Muscle of leg (tissue), 3 donors: ENCODE measurements at regions not wholly inside any gene's neighbourhood (a gene's known extent, or its start where the extent isn't known, plus 50 kb on each side); places are given as distances from the start of the nearest gene placed in this dataset.

Experiments
- DNase-seq: peaks from one replicate; pipeline ENCODE4 v3.0.0; 2013
- H3K27ac ChIP-seq: one replicate; pipeline ENCODE4 v1.5.1; 2013; ENCODE audit warnings: mild to moderate bottlenecking, low read length, control low read depth
- H3K27me3 ChIP-seq: one replicate; pipeline ENCODE4 v1.6.1; 2013; ENCODE audit warnings: low read length; ENCODE audit not compliant: control insufficient read depth, insufficient read depth
- H3K36me3 ChIP-seq: one replicate; pipeline ENCODE4 v1.6.1; 2013; ENCODE audit warnings: low read length; ENCODE audit not compliant: control insufficient read depth, insufficient read depth
- H3K4me1 ChIP-seq: one replicate; pipeline ENCODE4 v1.6.1; 2013; ENCODE audit warnings: low read length; ENCODE audit not compliant: control insufficient read depth, insufficient read depth
- H3K4me3 ChIP-seq: one replicate; pipeline ENCODE4 v1.5.1; 2013; ENCODE audit warnings: low read length, control low read depth
- H3K9me3 ChIP-seq: replicated peaks from 2 replicates; pipeline ENCODE4 v1.6.1; 2013; ENCODE audit warnings: low read depth, low read length; ENCODE audit not compliant: control insufficient read depth
- WGBS: methylation state at CpG from one replicate; pipeline ENCODE4 v1.1.5; 2013; ENCODE audit warnings: missing lambda C conversion rate; ENCODE audit not compliant: insufficient coverage; 5-methylcytosine and 5-hydroxymethylcytosine counted together

DNA sequence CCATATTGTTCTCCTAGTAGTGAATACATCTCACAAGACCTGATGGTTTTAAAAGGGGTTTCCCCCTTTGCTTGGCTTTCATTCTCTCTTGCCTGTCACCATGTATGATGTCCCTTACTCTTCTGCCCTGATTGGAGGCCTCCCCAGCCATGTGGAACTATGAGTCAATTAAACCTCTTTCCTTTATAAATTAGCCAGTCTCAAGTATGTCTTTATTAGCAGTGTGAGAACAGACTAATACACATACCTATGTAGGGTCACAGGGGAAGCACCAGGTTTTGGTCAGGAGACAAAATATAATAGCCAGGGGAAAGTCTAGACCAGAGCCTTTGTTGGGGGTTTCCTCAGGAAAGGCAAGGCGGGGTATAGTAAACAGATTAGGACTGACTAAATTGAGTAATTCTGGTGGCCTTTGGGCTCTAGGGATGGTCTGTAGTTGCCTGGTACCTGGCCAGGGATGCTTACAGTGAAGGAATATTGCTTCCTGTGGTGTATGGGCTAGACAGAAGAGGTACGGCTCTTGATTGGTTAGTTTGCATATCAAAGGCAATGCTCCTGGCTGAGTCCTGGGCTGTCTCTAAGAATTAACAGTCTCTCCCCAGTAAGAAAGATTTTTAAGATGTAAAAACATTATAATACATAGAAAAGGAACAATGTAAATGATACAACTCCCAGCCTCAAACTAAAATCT, 254.5 kb downstream of the ELAVL2 start:
- Histone ChIP-seq H3K27me3 (no peaks in the 10 kb centered on the region), H3K36me3 (no peaks in the 10 kb centered on the region), H3K27ac (no peak overlapping the region), H3K9me3 (no peaks in the 10 kb centered on the region), H3K4me3 (no peak overlapping the region), H3K4me1 (peaks cover 5% of the 10 kb centered on the region)
- DNase-seq, result no peak
- 100% methylated on average over 1 of the region's 2 CpGs for WGBS

DNA sequence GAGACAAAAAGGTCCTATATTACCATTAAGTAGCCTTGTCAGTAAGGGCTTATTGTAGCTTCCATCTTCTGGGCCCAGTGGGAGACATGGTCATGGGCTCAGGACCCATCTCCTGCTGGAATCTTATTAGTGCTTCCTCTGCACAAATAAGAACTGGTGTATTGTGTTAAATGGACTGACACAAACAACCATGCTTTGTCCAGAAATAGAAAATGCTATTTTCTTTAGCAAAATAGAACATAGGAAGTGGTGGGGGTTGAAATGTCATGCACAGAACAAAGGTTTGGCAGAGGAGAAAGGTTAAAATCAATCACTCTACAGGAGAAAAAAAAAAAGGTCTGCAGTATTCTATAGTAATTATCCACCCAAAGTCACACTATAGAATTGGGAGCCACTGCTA, 252.2 kb downstream of the ELAVL2 start:
- H3K4me1 ChIP-seq, result no peaks in the 10 kb centered on the region
- H3K27ac ChIP-seq, result no peak overlapping the region
- no peaks in the 10 kb centered on the region for H3K36me3 ChIP-seq
- H3K27me3 ChIP-seq, result no peaks in the 10 kb centered on the region
- no peak overlapping the region for H3K4me3 ChIP-seq
- DNase-seq, result no peak
- no peaks in the 10 kb centered on the region for H3K9me3 ChIP-seq

DNA sequence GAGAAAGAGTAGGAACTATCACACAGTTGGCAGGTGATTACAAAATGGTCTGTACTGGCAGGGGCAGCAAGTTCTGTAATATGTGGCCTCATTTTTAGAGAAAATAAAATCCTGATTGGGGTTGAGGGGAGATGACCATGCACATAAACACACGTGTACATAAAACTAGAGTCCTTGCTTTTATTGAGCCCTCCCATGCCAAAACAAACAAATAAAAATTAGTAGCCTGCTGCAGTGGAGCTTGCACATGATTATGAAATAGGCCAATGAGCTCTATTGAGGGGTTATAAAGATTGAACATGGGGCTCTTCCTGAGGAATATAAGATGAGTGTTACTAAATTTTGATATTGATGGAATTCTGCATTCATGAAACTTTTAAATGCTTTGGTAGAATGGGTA, 248.4 kb downstream of the ELAVL2 start:
- Histone ChIP-seq H3K4me3 (no peak overlapping the region), H3K27ac (no peak overlapping the region), H3K4me1 (no peaks in the 10 kb centered on the region), H3K36me3 (no peaks in the 10 kb centered on the region), H3K9me3 (no peaks in the 10 kb centered on the region), H3K27me3 (no peaks in the 10 kb centered on the region)
- WGBS, result no CpG with 5 or more reads among the region's 1 CpG
- no peak for DNase-seq

DNA sequence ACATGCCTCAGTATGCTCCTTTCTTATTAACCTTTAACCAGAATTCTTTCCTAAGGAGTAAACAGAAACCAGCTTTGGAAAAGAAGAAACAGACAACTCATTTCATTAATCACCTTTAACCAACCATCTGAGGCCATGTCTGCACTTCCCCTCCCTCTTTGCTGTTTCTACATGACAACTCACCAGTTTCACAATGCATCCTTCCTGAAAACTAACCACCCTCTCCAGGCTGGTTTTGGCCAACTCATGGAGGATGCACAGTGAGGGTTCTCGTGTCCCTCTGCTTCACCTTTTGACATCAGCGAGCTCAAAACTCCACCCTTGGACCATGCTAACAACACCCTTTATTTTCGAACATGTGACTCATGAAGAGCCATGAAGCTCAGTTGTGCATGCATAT, 244.1 kb downstream of the ELAVL2 start:
- no peak overlapping the region for H3K27ac ChIP-seq
- 80% methylated on average over 1 of the region's 3 CpGs for WGBS
- DNase-seq, result no peak
- H3K4me1 ChIP-seq, result no peaks in the 10 kb centered on the region
- H3K9me3 ChIP-seq, result no peaks in the 10 kb centered on the region
- H3K27me3 ChIP-seq, result no peaks in the 10 kb centered on the region
- no peaks in the 10 kb centered on the region for H3K36me3 ChIP-seq
- H3K4me3 ChIP-seq, result no peak overlapping the region

DNA sequence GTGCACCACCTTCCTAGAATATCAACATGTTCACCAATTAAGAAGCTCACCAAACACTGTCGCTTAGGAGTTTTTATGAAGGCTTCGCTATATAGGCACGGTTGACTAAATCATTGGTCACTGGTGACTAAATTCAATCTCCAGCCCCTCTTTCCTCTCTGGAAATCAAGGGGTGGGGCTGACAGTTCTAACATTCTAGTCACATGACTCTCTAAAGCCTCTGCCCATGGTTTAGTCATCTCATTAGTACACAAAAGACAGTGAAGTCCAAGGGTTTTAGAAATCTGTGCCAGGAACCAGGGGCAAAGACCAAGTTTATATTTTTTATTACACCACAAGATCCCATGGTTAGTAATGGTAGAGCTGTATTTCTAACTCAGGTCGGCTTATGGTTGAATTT, 243.2 kb downstream of the ELAVL2 start:
- WGBS, result 93% methylated on average over 3 of the region's 4 CpGs
- Histone ChIP-seq H3K9me3 (no peaks in the 10 kb centered on the region), H3K4me1 (peaks cover under 1% of the 10 kb centered on the region), H3K4me3 (no peak overlapping the region), H3K27ac (no peak overlapping the region), H3K36me3 (no peaks in the 10 kb centered on the region), H3K27me3 (no peaks in the 10 kb centered on the region)
- DNase-seq, result no peak

DNA sequence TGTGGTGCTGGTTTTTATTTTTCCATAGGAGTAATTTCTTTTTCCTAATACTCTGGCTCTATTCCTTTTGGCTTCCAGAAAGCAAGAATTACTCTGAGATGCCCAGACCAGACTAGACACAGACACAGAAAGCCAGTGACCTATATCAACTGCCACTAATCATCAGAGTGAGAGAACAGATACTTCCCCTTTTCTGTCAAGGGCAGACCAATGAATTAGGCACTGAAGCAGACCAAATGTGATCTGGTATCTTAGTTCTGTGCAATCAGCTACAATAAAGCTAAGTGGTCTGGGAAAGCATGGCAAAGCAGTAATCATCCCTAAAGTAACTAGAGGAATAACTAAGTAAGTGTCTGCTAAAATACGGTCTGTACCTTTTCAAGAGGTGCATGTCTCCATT, 239.1 kb downstream of the ELAVL2 start:
- Histone ChIP-seq H3K36me3 (no peaks in the 10 kb centered on the region), H3K4me1 (peaks cover 3% of the 10 kb centered on the region), H3K4me3 (no peak overlapping the region), H3K27ac (peak overlapping the region; percentile 23), H3K27me3 (no peaks in the 10 kb centered on the region), H3K9me3 (no peaks in the 10 kb centered on the region)
- DNase-seq, result no peak
- WGBS, result 50% methylated on average over 1 of the region's 1 CpG

DNA sequence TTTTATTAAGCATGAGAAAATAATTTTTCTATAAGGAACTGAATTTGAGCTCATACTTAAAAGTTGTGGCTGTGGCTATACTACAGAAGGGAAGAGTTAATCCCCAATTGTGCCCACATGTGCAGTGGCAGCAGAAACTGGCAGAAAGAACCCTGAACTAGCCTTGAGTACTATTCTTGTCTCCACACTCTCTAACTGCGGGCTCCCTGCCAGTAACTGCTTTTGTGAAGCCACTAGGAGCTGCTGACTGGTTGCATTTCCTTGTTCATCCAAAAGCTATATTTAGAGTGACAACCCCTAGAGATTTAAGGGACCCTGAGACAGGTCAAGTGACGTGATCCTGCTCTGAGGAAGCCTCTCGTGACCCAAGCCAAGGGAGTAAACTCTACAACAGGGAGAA, 238.6 kb downstream of the ELAVL2 start:
- WGBS, result 83% methylated on average over 1 of the region's 3 CpGs
- Histone ChIP-seq H3K27me3 (no peaks in the 10 kb centered on the region), H3K9me3 (no peaks in the 10 kb centered on the region), H3K27ac (peak overlapping the region; percentile 23), H3K36me3 (no peaks in the 10 kb centered on the region), H3K4me3 (no peak overlapping the region), H3K4me1 (peaks cover 3% of the 10 kb centered on the region)
- peak; percentile 88 for DNase-seq

DNA sequence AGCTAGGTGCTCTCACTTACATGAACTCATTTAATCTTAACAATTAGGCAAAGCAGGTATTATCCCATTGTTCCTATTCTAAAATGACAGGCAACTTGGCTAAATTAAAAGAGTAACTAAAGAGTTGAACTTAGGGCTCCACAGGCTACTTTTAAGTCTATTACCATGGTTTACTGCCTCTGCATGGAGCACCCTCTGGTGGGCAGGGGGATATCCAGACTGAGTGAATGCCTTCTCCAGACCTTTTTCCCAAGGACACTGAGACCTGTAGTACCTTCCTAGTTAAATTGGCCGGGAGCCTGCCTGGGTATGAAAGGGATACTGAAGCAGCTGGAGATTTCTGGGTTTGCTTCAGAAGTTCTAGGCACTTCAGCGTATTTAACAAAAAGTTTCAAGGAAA, 238.1 kb downstream of the ELAVL2 start:
- no peak overlapping the region for H3K4me3 ChIP-seq
- no peak overlapping the region for H3K27ac ChIP-seq
- WGBS, result 100% methylated on average over 1 of the region's 2 CpGs

DNA sequence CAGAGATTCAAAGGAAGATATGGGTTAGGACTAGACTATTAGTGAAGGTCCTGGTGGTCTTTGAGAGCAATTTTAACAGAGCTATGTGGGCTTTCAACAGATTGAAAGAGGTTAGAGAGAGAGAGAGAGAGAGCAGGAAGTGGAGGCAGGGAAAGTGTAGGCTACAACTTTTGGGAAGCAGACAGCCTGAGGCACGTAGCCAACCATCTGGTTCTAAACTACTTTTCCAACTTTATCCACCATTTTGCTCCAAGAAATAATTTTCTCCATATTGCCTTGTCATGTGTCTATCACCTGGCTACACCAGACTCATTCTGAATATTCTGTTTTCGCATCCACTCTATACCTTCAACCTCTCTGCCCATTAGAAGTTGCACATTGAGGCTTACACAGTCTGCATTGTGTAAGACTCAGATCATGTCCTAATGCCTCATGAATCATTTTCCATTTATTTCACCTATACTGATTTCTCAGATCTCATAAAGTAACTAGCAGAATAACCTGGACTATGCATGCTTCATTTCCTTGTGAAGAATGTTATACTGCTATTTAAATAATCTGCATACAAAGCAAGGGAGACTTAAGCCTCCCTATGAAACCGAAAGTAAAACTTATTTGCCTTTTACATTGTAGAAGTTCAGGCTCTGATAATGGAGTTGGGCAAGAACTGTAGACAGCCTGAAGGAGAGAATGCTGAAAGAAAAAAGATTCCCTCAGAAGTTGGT, 235.6 kb downstream of the ELAVL2 start:
- no peaks in the 10 kb centered on the region for H3K36me3 ChIP-seq
- DNase-seq, result peak; percentile 64
- no peaks in the 10 kb centered on the region for H3K27me3 ChIP-seq
- peak overlapping the region; percentile 29 for H3K27ac ChIP-seq
- no peak overlapping the region for H3K4me3 ChIP-seq
- H3K4me1 ChIP-seq, result peaks cover 3% of the 10 kb centered on the region
- 65% methylated on average over 2 of the region's 3 CpGs for WGBS
- no peaks in the 10 kb centered on the region for H3K9me3 ChIP-seq

More for the DNA sequence above, 238.1 kb downstream of the ELAVL2 start:
- Histone ChIP-seq H3K36me3 (no peaks in the 10 kb centered on the region), H3K27me3 (no peaks in the 10 kb centered on the region), H3K4me1 (peaks cover 3% of the 10 kb centered on the region), H3K9me3 (no peaks in the 10 kb centered on the region)
- no peak for DNase-seq

DNA sequence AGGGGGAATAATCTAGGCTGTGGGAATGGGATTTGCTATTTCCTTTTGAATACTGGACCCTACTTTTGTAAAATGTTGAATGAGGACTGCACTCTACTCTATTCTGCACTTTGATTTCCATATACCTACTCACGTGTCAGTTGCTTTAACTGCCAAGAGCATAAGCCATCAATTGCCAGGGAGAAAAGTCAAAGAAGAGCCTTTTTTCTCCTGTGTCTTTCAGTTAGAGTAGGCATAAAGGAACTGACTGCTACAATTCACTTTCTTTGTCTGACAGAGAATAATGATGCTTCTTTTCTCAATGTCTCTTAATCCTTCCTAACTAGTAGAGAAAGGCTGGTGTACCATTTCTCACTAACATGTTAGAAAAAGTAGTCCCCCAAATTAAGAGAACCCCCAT, 231.6 kb downstream of the ELAVL2 start:
- H3K27ac ChIP-seq, result no peak overlapping the region
- peaks cover 2% of the 10 kb centered on the region for H3K4me1 ChIP-seq
- no peaks in the 10 kb centered on the region for H3K36me3 ChIP-seq
- H3K27me3 ChIP-seq, result no peaks in the 10 kb centered on the region
- no peak overlapping the region for H3K4me3 ChIP-seq
- WGBS, result no CpG with 5 or more reads among the region's 1 CpG
- no peaks in the 10 kb centered on the region for H3K9me3 ChIP-seq
- no peak for DNase-seq
